Right lobe of liver (tissue), 6 donors: ENCODE measurements at regions not wholly inside any gene's neighbourhood (a gene's known extent, or its start where the extent isn't known, plus 50 kb on each side); places are given as distances from the start of the nearest gene placed in this dataset.

ENCODE experiments used
- ATAC-seq, 4 donors: fragments of 200-7000 bp; cut with Tn5 transposase; one replicate each; pipeline ENCODE4 v1.9.1; 2020; ENCODE audit warnings: mild to moderate bottlenecking in 4 of 4, moderate library complexity in 4 of 4
- DNase-seq, 3 donors: peaks; one replicate each; pipeline ENCODE4 v3.0.0-alpha.2; 2020
- H3K27ac ChIP-seq, 3 donors: fragments of 200-600 bp; one replicate each; pipeline ENCODE4 v1.8.0; 2022
- H3K27me3 ChIP-seq, 2 donors: fragments of 200-600 bp; one replicate each; pipeline ENCODE4 v1.8.0; 2022
- H3K36me3 ChIP-seq, 4 donors: fragments of 200-600 bp; sonication (generic) in 1 of 4; one replicate each; pipeline versions ENCODE4 v1.5.1 to v1.8.0; 2017 to 2022; ENCODE audit warnings: control low read depth in 1 of 4
- H3K4me1 ChIP-seq, 4 donors: fragments of 200-600 bp; sonication (generic) in 1 of 4; one replicate each; pipeline versions ENCODE4 v1.5.1 to v1.8.0; 2017 to 2022; ENCODE audit warnings: control low read depth in 1 of 4
- H3K4me3 ChIP-seq, 3 donors: fragments of 200-600 bp; one replicate each; pipeline ENCODE4 v1.8.0; 2022
- H3K9me3 ChIP-seq, 4 donors: fragments of 200-600 bp; sonication (generic) in 1 of 4; one replicate each; pipeline versions ENCODE4 v1.5.1 to v1.8.0; 2017 to 2022; ENCODE audit warnings: control low read depth in 1 of 4
- POLR2A ChIP-seq: fragments of 450-650 bp; IDR thresholded peaks from one replicate; pipeline ENCODE4 v1.6.1; 2017; ENCODE audit warnings: antibody characterized with exemption, mild to moderate bottlenecking
- WGBS: methylation state at CpG from one replicate; pipeline ENCODE4 v1.1.6; 2018; ENCODE audit warnings: low coverage, low lambda C conversion rate; ENCODE audit not compliant: insufficient coverage; ENCODE audit errors: missing lambda C conversion rate; 5-methylcytosine and 5-hydroxymethylcytosine counted together
- intact Hi-C, 2 donors: fragments of 100-400 bp; cut with DNase I; formaldehyde crosslinking; loops; one replicate each; pipeline versions ENCODE4 v1.11.2 to v1.14.1; 2022
- TF ChIP-seq, protein P1 (sequence below), 4 donors: fragments of 200-600 bp in 3 of 4; fragments of 450-650 bp in 1 of 4; IDR thresholded peaks; one replicate each; pipeline versions ENCODE4 v1.5.1 to v1.8.0; 2016 to 2022; ENCODE audit warnings: antibody characterized with exemption in 4 of 4, mild to moderate bottlenecking in 2 of 4
- donor health status: DM: no; HTN: yes; CAD: no.
- donor health status: DM: no; HTN: no; CAD: no.
- donor health status: DM: no; HTN: no; CAD: no.
- donor health status: DM: no; HTN: yes; CAD: no.
- donor health status: DM: no; HTN: yes; CAD: no.

- H3K9me3 ChIP-seq = no peaks in the 10 kb centered on the region
- H3K4me3 ChIP-seq = no peak overlapping the region
- no peaks in the 10 kb centered on the region for H3K36me3 ChIP-seq
- TF ChIP-seq, protein P1, sequence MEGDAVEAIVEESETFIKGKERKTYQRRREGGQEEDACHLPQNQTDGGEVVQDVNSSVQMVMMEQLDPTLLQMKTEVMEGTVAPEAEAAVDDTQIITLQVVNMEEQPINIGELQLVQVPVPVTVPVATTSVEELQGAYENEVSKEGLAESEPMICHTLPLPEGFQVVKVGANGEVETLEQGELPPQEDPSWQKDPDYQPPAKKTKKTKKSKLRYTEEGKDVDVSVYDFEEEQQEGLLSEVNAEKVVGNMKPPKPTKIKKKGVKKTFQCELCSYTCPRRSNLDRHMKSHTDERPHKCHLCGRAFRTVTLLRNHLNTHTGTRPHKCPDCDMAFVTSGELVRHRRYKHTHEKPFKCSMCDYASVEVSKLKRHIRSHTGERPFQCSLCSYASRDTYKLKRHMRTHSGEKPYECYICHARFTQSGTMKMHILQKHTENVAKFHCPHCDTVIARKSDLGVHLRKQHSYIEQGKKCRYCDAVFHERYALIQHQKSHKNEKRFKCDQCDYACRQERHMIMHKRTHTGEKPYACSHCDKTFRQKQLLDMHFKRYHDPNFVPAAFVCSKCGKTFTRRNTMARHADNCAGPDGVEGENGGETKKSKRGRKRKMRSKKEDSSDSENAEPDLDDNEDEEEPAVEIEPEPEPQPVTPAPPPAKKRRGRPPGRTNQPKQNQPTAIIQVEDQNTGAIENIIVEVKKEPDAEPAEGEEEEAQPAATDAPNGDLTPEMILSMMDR (IDR thresholded peaks at IDR 0.05) = no peak
- TF ChIP-seq POLR2A = no peak
- no peak overlapping the region for H3K27ac ChIP-seq
- intact Hi-C loops = no loop called here
- no peak for DNase-seq
- no peaks in the 10 kb centered on the region for H3K27me3 ChIP-seq
- H3K4me1 ChIP-seq = no peaks in the 10 kb centered on the region
- no peak for ATAC-seq
These were observed 223.1 kb upstream of the BCOR start for GRCh38 chrX:40320819-40321218.

DNA sequence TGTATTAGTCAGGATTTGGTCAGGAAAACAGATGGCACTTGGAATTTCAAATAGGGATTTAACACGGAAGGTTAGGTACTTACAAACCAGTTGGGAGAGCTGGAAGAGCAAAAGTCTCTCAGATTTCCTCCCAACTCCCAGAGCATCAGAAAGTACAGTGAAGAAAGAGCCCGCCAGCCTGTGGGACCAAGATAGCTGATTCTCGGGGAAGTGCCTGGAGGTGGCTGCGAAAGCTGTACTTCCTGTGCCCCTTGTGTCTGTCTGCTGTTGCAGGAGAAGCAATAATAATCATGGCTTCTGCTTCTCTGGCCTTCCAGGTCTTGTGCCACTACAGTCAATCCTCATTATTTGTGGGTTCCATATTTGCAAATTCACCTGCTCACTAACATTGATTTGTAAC lies 221.0 kb upstream of the BCOR start:
- WGBS = 76% methylated on average over 4 of the region's 4 CpGs
- Histone ChIP-seq H3K9me3 (no peaks in the 10 kb centered on the region), H3K36me3 (no peaks in the 10 kb centered on the region), H3K4me1 (no peaks in the 10 kb centered on the region), H3K27ac (no peak overlapping the region), H3K27me3 (no peaks in the 10 kb centered on the region), H3K4me3 (no peak overlapping the region)
- ATAC-seq (no peak), DNase-seq (no peak)
- intact Hi-C loops = no loop called here
- TF ChIP-seq POLR2A = no peak

DNA sequence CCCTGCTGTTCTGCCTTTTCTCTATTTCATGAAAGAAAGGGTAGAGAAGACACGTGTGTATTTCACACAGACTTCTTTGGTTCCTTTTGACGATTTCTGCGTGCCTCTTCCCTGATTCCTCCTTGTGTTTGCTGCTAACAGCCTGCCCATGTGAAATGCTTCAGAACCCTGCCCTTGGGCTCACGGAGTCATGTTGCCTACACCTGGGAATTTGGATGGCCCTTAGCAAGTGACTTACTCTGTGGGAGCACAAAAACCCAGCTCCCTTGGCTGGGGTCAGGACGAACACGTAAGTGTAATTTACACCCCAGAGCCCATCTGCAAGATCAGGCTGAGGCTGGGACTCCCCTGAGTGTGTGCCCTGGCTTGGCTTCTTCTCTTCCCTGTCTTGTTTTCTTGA lies 220.3 kb upstream of the BCOR start:
- WGBS = 54% methylated on average over 4 of the region's 6 CpGs
- H3K27me3 ChIP-seq = no peaks in the 10 kb centered on the region
- H3K27ac ChIP-seq = no peak overlapping the region
- intact Hi-C loops = no loop called here
- ATAC-seq (peak in 1 of 4 donors; percentile 32), DNase-seq (no peak)
- no peaks in the 10 kb centered on the region for H3K36me3 ChIP-seq
- TF ChIP-seq POLR2A = no peak
- TF ChIP-seq, protein P1 (IDR thresholded peaks at IDR 0.05) = no peak
- no peak overlapping the region for H3K4me3 ChIP-seq
- no peaks in the 10 kb centered on the region for H3K9me3 ChIP-seq
- no peaks in the 10 kb centered on the region for H3K4me1 ChIP-seq

GRCh38 chrX:40316502-40316901 lies 218.7 kb upstream of the BCOR start:
- no peak overlapping the region for H3K4me3 ChIP-seq
- intact Hi-C loops = no loop called here
- H3K4me1 ChIP-seq = no peaks in the 10 kb centered on the region
- no peak for DNase-seq
- no peak overlapping the region for H3K27ac ChIP-seq
- H3K27me3 ChIP-seq = no peaks in the 10 kb centered on the region
- TF ChIP-seq POLR2A = no peak
- TF ChIP-seq, protein P1 (IDR thresholded peaks at IDR 0.05) = no peak
- H3K36me3 ChIP-seq = no peaks in the 10 kb centered on the region
- no peak for ATAC-seq
- H3K9me3 ChIP-seq = no peaks in the 10 kb centered on the region
- WGBS = 100% methylated on average over 1 of the region's 5 CpGs

DNA sequence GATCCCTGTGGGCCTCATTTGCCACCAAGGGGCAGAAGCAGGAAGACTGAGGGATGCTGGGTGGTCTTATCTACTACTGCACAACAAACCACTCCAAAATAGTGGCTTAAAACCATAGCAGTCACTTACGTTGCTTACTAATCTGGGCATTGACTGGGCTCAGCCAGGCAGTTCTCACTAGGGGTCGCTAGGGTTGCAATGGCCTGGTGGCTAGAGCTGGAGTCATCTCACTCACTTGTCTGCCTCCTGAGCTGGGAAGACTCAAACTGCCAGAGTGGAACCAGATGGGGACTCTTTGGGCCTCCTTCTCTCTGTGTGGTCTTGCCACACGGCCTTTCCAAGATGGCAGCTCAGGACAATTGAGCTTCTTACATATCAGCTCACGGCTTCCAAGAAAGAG lies 216.3 kb upstream of the BCOR start:
- ATAC-seq (no peak), DNase-seq (no peak)
- no CpG with 5 or more reads among the region's 4 CpGs for WGBS
- H3K27ac ChIP-seq = no peak overlapping the region
- no peak overlapping the region for H3K4me3 ChIP-seq
- H3K9me3 ChIP-seq = no peaks in the 10 kb centered on the region
- no peaks in the 10 kb centered on the region for H3K27me3 ChIP-seq
- no peaks in the 10 kb centered on the region for H3K36me3 ChIP-seq
- no peak for TF ChIP-seq POLR2A
- TF ChIP-seq, protein P1 (IDR thresholded peaks at IDR 0.05) = no peak
- intact Hi-C loops = no loop called here
- no peaks in the 10 kb centered on the region for H3K4me1 ChIP-seq
